HG02885 (cell line): ENCODE measurements at regions not wholly inside any gene's neighbourhood (a gene's known extent, or its start where the extent isn't known, plus 50 kb on each side); places are given as distances from the start of the nearest gene placed in this dataset.

Experiments used
- ATAC-seq: cut with Tn5 transposase; IDR thresholded peaks from one replicate; pipeline ENCODE4 v1.9.1; 2021; ENCODE audit warnings: mild to moderate bottlenecking; ENCODE audit not compliant: unreplicated experiment, poor library complexity

- ATAC-seq = no peak
Observed at GRCh38 chr4:187172340-187172761, 448.7 kb upstream of the FAT1 start.

GRCh38 chr4:187174749-187175148 lies 451.1 kb upstream of the FAT1 start:
- no peak for ATAC-seq

GRCh38 chr4:187175197-187175596 lies 451.5 kb upstream of the FAT1 start:
- no peak for ATAC-seq

GRCh38 chr4:187176261-187176910 lies 452.7 kb upstream of the FAT1 start:
- no peak for ATAC-seq

GRCh38 chr4:187178084-187178483 lies 454.4 kb upstream of the FAT1 start:
- ATAC-seq = no peak

GRCh38 chr4:187178587-187178986 lies 454.9 kb upstream of the FAT1 start:
- ATAC-seq = no peak

GRCh38 chr4:187179086-187180058 lies 455.7 kb upstream of the FAT1 start:
- no peak for ATAC-seq

GRCh38 chr4:187181054-187181453 lies 457.4 kb upstream of the FAT1 start:
- no peak for ATAC-seq

GRCh38 chr4:187183346-187183745 lies 459.7 kb upstream of the FAT1 start:
- ATAC-seq = no peak

GRCh38 chr4:187183826-187184225 lies 460.2 kb upstream of the FAT1 start:
- ATAC-seq = no peak

GRCh38 chr4:187184508-187184907 lies 460.9 kb upstream of the FAT1 start:
- no peak for ATAC-seq

- no peak for ATAC-seq
Observed at GRCh38 chr4:187188118-187188517, 464.5 kb upstream of the FAT1 start.

GRCh38 chr4:187188741-187189140 lies 465.1 kb upstream of the FAT1 start:
- no peak for ATAC-seq

GRCh38 chr4:187190390-187190789 lies 466.7 kb upstream of the FAT1 start:
- ATAC-seq = no peak

GRCh38 chr4:187191676-187192075 lies 468.0 kb upstream of the FAT1 start:
- ATAC-seq = no peak

GRCh38 chr4:187192266-187192665 lies 468.6 kb upstream of the FAT1 start:
- ATAC-seq = no peak

GRCh38 chr4:187193141-187193540 lies 469.5 kb upstream of the FAT1 start:
- no peak for ATAC-seq

GRCh38 chr4:187204389-187204918 lies 480.8 kb upstream of the FAT1 start:
- no peak for ATAC-seq

GRCh38 chr4:187207931-187208330 lies 484.3 kb upstream of the FAT1 start:
- no peak for ATAC-seq

- ATAC-seq = no peak
Observed at GRCh38 chr4:187208651-187209050, 485.0 kb upstream of the FAT1 start.

- ATAC-seq = no peak
Observed at GRCh38 chr4:187209921-187210613, 486.4 kb upstream of the FAT1 start.
